T-helper 9 cell (primary cell): ENCODE measurements at regions not wholly inside any gene's neighbourhood (a gene's known extent, or its start where the extent isn't known, plus 50 kb on each side); places are given as distances from the start of the nearest gene placed in this dataset.
A peak's percentile ranks its signal among the peaks of the same experiment; 100 is the strongest.

ENCODE experiments used
- DNase-seq: peaks from one replicate; pipeline ENCODE4 v3.0.0-alpha.2; 2020

DNA sequence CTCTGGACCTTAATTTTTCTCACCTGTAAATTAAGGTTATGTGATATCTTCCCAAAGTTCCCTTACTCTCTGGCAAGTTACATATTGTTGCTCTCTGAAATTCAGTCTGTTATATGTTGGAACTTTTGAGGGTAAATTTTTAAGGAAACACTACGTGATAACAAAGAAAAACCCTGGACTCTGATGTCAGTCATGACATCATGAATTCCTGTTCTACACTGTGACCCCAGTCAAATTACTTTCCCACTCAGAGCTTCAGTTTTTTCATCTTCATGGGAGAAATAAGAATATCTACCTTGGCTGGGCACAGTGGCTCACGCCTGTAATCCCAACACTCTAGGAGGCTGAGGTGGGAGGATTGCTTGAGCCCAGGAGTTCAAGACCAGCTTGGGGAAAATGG is 164.6 kb upstream of the RALGAPA2 start:
- DNase-seq, result no peak

DNA sequence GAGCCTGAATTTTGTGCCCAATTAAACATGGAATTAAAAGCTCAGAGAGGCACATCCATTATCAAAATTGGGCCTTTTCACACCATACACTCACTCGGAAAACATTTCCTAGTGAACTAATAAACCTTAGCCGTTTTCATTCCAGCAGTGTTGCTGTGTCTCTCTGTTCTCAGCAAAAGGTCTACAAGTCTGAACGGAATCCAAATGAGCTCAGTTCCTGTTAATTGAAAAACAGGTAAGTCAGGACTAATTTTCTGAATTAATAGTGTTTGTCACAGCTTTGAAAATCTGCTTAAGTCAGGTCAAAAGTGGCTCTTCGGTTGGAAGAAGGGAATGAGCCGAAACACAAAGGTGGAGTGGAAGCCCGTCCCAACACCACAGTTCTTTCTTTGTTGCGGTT is 163.3 kb upstream of the RALGAPA2 start:
- DNase-seq, result no peak

DNA sequence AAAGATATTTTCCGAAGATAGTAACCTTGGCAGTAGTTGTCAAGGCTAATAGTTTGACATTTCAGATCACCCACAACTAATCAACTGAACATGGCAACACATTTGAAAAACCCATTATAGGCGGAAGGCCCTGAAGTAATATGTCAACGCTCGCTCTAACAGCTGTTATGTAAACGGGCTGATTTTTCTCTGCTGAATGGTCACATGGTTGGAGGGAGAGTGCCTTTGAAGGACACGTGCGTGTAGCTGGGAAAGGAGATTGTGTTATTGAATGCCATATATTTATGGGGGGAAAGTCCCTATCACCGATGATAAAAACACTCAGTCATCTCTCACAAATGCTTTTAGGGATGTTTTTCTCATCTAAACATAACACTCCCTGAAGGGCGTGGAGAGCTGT is 160.0 kb upstream of the RALGAPA2 start:
- DNase-seq, result no peak

DNA sequence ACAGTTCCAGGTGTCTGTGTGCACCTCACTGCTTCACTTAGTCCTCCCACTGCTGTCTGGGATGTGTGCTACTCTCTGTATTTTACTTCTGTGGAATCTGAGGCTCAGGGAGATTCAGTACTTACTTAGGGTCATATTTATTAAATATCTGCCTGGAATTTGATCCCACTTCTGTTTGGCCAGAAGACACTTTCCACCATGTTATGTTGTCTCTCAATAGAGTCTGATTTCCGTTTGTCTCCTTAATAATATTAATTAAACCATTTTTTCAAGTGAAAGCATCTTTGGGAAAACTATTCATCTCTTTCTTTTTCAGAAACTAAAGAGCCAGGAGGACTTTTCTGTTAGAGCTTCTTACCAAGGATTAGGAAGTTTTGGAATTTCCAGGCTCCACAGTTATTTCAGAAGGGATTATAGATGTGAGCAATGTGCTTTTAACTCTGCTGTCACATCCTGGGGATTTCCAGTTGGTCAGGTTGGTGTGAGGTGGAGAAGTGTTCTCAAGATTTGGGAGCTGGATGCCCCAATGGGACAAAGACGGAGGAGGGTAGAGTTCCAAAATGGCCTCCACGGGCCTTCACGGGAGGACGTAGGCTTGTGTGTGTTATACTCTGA is 156.8 kb upstream of the RALGAPA2 start:
- no peak for DNase-seq

DNA sequence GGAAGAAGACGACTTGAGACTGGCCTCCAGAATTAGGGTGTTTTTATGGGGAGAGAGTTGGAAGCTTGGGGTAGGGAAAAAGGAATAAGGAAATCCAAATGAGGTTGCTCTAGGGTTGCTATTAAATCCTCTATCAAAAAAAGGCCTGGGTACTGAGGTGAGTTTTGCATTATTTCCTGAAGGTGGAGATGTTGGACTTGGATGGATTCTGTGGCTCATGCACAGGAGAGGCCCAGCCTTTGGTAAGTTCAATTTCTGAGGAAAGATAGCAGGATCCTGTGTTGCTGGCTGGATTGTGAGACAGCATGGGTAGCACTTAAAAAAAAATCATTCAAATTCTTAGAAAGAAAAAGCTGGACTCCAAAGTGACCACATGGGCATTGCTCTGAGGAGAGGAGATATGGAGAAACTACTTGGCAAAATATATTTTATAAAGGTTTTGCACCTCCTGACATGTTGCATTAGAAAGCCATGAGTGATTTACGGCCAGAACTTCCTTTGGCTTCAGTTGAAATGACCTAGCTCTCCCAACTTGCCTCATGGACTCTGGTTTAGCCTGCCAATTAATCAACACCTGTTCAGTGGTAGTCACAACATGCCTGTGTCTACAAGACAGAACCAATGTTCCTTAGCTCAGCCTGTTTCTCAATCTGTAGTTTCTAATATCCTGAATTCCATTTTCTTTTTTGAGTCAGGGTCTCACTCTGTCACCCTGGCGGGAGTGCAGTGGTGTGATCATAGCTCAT is 152.1 kb upstream of the RALGAPA2 start:
- DNase-seq, result no peak

DNA sequence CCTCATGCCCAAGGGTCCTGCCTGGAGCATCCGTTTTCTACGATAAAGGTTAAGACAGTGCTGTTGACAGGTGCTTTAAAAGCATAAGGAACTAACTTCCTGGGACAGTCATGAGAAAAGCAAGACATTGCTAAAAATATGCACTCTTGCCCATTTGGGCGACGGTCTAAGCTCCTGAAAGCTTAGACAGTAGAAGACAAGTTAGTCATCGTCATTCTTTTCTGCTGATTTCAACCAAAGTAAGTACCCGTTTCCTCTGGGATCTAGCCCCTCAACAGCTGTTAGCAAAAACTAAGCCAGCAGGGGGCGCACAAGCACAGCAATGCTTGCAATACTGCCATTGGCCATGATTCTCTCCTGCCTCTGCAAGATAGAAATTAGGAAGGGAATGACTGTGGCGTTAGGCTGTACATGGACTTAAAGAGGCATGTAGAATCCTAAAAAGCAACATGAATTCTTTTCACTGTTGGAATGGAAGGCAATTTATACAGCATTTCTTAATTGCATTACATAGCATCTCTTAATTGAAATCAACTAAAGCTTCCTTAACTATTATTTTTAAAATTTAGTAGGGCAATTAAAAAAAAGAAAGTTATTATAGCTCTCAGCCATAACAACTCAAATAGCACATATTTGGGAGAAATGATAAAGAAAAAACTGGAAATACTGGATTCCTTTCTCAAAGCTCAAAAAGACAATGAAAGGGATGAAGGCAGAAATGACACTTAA is 147.8 kb upstream of the RALGAPA2 start:
- DNase-seq, result peak; percentile 85

DNA sequence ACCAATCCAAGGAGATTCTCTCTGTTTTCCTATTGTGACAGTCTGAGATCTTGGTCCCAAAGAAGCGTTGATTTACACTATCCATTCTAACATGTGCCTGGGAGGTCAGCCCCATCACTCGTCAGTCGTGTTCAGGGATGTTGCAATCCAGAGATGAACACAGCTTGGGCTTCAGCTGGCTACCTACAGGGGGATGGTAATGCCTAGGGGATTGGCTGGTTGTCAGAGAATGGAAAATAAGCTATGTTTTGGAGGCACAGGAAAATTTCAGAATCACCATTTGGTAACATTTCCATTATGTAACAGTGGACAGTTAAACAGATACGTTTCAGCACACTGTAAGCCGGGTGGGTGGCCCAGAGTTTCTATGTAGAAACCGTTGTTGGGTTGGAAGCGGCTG is 147.1 kb upstream of the RALGAPA2 start:
- DNase-seq, result no peak

DNA sequence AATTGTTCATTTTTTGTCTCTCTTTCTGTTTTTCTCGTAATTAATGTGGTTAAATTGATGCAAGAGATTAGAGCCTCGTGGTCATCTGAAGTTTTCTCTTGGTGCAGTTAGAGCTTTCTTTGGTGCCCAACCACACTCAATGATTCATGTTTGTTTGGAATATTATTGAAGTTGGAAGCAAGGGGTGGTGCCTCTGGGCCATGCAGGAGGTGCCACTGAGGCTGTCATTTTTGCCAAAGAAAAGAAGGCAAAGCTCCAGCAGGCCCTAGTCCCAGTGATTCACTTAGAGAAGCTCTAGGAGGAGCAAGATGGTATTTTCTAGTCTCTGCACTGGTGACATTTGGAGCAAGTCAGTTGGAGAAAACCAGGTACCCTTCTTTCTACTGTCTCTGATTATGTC is 144.5 kb upstream of the RALGAPA2 start:
- DNase-seq, result no peak

DNA sequence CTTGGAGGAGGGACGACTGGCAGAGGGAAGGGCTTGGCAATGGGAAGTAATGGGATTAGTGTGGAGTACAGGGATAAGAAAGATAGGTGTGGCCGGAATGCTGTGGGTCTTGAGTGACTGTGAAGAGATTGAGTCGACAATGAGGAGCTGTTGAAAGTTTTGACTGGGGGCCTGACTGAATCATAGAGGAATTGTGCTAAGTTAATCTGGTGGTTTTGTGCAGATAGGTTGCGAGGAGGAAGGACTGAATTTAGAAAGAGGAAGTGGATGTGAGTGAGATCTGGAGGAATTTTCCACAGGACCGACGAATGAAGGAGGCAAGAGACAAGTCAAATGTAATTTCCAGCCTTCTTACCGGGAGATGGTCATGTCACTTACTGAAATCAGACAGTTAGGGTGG is 143.9 kb upstream of the RALGAPA2 start:
- DNase-seq, result no peak

DNA sequence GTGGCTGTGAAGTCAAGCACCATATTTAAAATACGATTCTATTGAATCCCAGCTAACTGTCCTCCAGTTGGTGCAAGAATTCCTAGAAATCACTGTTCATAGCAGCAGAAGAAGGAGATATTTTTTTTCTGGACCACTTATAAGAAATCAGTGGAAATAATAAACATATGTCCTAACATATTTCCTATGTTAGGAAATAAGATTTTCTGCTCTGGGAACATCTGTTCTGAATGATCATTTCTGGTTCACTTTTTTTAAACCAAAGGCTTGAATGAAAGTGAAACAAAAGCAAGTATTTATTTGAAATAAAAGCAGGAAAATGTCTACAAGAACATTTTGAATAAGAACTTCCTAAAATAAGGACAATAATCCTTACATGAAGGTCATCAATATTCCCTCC is 138.9 kb upstream of the RALGAPA2 start:
- no peak for DNase-seq

DNA sequence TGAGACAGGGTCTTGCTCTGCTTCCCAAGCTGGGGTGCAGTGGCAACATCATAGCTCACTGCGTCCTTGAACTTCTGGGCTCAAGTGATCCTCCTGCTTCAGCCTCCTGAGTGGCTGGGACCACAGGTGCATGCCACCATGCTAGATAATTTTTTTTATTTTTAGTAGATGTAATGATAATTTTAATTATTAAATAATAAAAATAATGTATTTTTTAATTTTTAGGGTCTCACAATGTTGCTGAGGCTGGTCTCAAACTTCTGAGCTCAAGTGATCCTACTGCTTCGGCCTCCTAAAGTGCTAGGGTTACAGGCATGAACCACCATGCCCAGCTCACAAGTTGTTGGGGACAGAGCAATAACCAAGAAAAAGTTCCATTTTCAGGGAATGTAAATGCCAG is 138.0 kb upstream of the RALGAPA2 start:
- no peak for DNase-seq

DNA sequence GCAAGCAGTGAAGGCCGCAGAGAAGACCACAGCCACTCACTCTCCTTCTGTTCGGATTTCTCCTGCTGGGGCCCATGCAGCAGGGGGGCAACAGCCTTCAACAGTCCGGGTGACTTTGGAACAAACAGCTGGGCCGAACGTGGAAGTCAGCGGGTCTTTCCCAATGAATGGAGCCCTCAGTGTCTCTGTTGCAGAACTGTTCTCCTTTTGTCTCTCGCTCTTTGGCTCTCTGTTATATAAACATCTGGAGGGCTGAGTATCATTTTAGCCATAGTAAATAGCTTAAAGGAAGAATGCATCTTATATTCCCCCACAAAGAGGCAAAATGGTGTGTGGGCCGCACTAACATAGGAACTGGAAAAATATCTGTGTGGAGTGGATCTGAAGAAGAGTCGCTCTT is 136.7 kb upstream of the RALGAPA2 start:
- no peak for DNase-seq

DNA sequence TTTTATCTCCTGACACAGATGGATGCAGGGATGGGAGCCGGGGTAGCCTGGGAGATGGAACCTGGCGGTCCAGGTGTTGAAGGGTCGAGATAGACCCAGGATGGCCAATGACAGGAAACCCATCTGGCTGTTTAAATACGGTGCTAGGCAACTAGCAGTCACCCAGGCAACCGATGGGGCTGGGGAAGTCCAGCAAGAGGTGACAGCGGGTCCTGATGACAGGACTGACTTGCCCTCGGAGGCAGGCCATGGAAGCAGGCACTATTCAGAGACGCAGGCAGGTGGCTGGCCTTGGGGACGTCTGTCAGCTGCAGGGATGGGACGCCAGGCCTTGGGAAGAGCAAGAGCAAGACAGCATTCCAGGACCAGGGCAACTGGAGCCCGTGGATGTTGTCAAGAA is 135.4 kb upstream of the RALGAPA2 start:
- DNase-seq, result no peak

DNA sequence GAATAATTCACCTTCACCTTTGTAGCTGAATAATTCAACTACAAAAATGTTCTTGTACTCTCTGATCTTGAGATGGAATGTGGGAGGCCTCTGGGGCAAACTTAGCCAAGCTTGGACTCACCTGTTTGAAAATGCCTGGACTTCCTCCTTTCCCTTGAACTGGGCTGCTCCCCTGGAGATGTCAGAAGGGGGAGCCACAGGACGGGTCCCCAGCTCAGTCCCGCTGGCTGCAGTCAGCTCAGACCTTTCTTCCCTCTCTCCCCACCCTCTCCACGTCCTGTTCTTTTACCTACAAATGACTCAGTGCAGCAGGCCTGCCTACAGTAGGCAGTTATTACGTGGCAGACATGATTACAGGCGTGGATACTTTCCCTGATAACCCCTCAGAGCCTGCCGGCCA is 131.5 kb upstream of the RALGAPA2 start:
- DNase-seq, result no peak

DNA sequence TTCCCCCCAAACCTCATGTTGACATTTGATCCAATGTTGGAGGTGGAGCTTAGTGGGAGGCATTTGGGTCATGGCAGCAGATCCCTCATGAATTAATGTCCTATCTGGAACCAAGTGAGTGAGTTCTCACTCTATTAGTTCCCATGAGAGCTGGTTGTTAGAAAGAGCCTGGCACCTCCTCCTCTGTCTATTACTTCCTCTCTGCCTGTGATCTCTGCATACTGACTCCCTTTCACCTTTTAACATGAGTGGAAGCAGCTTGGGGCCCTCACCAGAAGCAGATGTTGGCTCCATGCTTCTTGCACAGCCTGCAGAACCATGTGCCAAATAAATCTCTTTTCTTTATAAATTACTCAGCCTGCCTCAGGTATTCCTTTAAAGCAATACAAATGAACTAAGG is 127.3 kb upstream of the RALGAPA2 start:
- DNase-seq, result no peak

DNA sequence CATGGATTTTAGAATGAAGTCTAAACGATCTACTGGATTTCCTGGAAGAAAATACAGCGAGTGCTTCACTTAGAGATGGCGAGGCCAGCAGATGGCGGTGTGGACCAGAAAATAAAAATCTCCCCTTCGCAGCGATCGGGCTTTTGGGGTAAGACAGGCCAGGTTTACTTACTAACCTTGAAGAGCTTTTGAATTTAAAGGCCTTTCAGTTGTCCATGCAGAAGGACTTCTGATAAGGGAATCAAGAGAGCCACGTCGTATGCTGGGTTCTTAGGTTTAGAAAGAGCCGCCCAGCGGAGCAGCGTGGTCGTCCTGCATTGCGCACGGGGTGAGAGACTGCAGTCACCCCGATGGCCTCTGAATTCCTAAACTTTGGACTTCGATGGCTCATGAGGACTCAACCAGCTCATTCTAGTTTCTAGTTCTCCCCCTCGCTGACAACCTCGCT is 125.2 kb upstream of the RALGAPA2 start:
- no peak for DNase-seq

DNA sequence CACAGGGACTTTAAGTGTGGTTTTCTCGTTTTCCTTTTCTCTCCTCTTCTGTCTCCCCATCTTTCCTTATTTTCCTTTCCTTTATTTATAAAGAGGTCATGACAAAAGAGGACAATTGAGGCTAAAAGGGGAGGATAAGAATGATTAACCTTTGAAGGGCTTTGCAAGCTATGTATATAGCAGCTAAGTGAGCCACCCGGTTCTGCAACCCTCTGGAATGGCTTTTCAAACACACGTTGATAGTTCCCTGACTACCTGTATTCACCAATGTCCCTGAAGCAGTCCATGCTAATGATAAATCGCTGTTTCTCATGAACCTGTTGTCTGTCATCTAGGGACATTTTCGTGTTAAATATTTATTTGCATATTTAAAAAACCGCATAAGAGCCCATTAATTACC is 124.4 kb upstream of the RALGAPA2 start:
- DNase-seq, result no peak

DNA sequence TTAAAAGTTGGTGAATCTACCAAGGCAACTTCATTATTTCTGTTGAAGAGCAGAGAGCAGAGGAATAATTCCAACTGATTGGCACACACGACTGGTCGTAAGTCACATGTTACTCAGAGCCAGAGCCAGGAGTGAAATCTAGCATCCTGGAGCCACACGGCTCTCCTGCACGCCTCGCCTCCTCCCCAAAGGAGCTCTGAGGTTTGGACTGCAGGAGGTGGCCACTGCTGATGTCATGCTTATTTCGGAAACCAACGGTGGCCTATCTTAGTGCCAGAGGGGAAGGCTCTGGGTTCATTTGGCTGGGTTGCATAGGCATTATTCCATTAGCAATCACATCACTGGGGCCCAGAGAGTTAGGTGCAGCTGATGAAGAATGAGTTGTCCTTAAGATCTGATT is 123.5 kb upstream of the RALGAPA2 start:
- DNase-seq, result no peak

DNA sequence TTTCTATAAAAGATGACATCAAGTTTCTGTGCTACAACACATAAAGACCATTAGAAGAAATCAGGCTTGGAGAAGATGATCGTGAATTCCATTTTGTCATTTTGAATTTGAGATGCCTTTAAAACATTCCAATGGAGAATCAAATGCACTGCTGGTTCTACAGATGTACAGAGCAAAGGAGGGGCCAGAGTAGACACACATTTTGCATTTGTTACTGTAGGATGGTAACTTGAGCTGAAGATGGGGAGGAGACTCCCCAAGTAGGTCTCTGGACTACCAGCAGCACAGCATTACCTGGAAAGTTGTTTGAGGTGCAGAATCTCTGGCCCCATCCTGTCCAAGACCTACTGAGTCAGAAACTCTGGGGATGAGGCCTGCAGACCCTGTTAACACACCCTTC is 121.6 kb upstream of the RALGAPA2 start:
- no peak for DNase-seq

DNA sequence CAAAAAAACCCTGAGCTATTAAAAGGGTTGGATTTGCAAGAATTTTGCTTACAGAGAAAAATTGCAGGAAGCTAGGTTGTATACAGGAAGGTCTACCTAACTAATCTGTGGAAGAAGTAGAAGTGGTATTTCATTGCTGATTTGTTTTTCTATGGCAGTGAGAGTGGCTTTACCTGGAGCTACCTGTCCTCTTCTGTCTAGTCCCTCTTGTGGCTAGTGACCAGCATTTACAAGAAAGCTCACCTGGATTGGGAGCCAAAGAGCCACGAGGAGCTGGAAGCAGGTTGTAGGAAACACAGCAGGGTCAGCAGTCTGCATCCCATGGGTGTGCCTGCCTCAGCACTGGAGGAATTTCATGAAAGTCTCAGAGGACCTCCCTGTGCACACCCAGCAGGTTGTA is 120.3 kb upstream of the RALGAPA2 start:
- no peak for DNase-seq

DNA sequence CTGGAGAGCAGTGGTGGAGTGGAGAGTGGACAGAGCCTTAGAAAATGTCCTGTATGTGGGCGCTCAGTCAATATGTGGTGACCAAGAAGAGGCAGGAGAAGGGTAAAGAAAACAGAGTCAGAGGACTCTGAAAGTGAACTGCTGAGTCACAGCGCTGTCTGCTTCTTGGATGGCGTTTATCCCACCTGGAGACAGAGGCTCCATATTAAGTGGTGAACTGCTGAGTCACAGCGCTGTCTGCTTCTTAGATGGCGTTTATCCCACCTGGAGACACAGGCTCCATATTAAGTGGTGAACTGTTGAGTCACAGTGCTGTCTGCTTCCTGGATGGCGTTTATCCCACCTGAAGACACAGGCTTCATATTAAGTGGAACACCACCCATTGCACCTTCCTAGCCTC is 119.3 kb upstream of the RALGAPA2 start:
- DNase-seq, result no peak

DNA sequence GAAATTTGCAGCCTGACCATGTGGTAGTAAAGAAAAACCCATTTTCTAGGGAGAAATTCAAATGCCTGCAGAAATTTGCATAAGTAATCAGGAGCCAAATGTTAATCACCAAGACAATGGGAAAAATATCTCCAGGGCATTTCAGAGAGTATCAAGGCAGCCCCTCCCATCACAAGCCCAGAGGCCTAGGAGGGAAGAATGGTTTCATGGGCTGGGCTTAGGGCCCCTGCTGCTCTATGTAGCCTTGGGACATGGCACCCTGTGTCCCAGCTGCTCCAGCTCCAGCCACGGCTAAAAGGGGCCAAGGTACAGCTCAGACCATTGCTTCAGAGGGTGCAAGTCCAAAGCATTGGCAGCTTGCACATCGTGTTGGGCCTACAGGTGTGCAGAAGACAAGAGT is 117.2 kb upstream of the RALGAPA2 start:
- no peak for DNase-seq

DNA sequence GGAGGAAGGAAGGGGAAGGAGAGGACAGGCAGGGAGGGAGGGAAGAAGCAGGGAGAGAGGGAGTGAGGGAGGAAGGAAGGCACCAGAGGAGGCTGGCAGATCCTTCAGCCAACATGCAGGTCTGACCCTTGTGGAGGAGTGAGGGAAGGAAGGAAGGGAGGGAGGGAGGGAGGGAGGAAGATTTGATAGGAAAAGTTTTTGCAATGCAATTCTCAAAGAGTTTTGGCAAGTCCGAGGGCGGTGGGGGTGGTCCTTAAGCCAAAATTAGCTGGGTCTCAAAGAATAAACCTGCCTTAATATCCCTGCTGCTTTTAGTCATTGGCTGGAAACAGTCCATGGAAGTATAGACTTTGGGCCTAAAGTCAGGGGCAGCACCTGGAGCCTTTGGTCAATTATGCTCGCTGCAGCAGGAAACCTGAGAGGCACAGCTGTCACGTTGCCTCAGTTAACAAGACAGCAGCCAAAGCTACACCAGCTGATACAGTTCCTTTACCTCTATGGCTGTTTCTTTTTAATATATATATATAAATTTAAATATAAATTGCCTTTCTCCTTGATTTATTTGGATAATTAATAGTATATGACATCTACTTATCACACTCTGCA is 115.7 kb upstream of the RALGAPA2 start:
- DNase-seq, result no peak
